Kidney tubule cell (primary cell): ENCODE measurements at regions not wholly inside any gene's neighbourhood (a gene's known extent, or its start where the extent isn't known, plus 50 kb on each side); places are given as distances from the start of the nearest gene placed in this dataset.
"Not testable (repeated sequence)": the region's sequence is repeated elsewhere in the genome, so short reads cannot be mapped to it uniquely, and the experiment has no call there.

Experiments used
- DNase-seq: peaks from one replicate; pipeline ENCODE4 v3.0.0-alpha.2; 2018; ENCODE audit warnings: low spot score

DNA sequence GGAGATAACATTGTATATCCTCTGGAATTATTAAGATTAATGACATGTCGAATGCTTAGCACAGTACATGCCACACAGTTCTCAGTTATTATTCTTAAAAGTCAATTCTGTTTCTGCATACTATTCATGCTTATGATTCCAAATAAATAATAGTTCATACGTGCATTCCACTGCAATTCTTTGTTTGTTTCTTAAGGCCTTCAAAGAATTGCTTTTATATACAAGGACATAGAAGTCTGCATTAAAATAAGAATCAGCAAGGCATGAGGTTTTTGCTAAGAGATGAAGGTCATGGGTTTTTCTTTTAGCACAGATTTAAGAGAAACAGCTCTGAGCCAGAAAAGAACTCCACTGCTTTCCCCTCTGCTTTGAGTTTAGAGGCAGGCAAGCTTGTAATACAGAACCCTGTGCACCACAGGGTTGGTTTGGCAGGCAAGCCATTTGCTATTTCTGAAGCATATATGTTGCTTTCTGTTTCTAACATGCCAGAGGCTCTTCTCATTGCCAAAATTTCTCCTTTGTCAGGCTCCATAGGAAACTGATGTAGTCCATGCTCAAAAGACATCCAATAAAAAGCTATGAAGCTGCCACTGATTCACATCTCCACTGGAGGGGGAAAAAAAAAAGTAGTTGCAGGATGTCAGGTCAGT is 420.6 kb upstream of the TYRP1 start:
- DNase-seq = no peak

DNA sequence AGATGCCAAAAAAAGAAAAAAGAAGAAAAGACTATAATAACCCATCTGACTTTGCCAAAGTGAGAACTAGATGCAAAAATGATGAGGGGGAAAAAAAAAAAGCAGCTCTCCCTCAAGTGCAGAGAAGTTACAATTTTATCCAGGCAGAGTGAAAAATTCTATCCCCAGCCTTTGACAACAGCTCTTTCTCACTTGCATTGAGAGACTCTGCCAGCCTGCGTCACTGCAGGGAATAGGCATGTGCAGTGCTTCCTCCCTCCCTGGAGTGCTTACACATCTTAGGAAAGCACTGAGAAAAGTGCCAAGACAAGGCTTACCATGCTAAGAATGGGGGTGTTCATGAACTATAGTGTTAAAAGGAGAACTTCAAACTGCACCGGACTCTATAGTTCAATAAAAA is 418.6 kb upstream of the TYRP1 start:
- DNase-seq = no peak

DNA sequence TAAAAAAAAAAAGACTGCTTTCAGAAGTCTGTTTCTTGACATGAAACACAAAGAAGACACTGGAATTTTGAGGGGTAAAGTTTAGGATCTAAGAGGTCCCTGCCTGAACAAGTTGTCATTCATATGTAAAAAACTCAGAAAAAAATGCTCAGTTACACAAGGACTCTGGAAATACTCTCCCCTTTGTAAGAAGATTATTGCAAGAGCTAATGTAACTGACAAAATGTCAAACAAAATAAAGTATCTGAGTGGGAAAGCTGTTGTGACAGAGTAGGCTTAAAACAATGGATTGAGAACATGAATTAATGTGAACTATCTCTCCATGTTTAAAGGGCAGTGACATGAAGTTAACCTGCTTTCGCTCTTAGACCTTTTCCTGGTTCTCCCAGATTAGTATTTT is 416.7 kb upstream of the TYRP1 start:
- no peak for DNase-seq

DNA sequence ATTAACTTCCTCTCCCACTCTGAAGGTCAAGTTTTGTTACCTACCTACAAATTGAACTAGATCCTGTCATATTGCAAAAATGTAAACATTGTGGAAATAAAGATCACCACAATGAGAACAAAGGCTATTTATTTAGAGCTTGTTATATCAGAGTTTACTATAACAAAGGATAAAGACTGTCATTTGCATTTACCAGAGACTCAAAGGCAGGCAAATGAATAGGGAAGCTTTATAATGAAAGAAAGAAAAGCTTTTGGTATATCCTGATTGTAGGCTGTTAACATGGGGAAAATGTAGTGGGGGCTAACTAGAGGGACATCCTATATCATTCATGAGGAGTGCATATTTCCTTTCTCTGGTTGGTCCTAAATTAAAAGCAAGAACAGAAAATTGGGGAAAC is 403.5 kb upstream of the TYRP1 start:
- DNase-seq = no peak

DNA sequence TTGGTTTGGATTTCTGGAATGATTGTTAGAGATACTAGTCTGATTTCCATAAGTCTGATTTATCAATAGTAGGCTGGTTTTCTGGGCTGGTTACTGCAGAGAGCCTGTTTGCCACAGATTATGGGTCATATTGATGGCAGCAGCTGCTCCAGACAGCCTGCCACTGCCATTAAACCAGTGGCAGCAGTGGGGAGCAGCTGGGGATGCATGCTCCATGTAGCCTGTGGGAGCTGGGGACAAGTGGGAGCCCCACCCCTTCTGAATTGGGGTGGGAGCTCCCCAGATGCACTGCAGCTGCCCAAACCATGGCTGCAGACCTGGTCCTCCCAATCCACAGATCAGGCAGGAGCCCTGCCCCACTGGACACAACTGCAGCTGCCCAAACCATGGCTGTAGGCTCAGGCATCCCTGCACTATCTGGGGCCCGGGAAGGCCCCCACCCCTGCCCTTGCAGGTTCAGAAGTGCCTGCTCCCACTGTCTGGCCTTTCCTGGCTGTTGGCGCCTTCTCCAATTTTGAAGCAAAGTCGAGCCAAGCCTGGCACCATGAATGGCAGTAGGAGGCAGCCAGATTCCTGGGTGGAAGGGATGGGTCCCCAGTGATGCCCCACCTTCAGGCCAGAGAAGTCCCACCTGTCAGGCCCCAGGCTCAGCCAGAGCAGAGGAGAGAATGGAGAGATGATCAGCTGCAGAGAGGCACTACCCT is 402.9 kb upstream of the TYRP1 start:
- no peak for DNase-seq

DNA sequence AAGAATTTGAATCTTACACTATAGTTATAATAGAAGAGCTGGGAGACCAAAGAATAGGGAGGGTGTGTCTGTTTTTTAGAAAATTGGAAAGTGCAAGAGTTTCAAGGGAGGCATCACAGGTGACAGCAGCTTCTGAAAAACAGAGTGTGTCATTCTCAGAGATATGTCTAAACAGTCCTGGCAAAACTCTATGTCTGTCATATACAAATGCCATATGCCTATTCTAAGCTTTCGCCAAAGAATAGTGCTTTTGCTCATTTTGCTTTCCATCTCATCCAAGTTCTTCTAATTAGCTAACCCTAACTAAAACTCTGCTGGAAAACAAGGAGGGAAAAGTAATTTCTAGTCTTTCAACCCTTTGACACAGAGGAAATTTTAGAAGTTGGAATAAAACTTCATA is 388.0 kb upstream of the TYRP1 start:
- DNase-seq = no peak

DNA sequence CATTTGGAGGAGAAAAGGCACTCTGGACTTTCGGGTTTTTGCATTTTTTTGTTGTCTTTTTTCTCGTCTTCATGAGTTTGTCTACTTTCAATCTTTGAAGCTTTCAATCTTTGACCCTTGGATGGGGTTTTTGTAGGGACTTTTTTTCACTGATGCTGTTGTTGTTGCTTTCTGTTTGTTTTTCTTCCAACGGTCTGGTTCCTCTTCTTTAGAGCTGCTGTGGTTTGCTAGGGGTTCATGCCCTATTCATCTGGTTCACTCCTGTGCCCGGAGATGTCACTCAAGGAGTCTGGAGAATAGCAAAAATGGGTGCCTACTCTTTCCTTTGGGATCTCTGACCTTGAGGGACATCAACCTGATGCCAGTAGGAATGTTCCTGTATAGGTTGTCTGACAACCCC is 378.6 kb upstream of the TYRP1 start:
- no peak for DNase-seq

DNA sequence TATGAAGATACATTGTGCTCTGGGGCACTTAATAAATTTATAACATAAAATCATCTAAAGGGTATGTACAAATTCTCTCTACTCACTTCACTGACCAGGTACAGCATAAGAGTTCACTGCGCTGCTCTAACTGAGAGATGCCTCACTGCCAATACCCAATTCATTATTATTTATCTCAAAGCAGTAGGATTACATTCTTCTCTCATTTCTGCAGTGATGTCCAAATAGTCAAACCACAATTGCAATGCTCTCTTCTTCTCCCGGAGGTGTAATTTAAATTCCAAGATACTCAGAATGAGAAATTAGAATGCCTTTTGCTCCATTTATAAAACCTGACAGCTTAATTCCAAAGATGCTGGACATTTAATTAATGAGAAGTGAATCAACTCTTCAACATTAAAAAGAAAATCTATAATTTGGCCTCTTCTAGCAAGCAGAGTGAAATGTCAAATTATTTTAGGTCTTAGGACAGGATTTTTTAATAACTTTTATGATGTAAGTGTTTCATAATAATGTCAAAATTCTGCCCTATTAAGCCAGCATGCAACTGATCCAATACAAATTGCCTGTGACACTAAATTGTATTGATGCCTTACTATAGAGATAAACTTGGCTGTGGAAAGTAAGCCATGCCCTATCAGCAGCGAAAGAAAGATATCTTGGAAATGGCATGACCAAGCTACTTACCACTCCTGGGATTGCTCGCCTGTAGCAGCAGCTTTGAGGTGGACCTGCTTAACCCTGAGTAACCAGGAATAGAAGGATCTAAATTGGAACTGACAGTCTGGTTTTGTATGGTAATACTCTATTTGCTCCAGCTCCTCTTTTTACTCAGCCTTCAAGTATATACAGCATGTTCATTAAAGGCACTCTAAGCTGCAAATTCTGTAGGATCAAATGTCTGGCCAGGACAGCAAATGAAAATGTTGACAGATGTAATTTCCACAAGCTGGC is 374.2 kb upstream of the TYRP1 start:
- DNase-seq = no peak

DNA sequence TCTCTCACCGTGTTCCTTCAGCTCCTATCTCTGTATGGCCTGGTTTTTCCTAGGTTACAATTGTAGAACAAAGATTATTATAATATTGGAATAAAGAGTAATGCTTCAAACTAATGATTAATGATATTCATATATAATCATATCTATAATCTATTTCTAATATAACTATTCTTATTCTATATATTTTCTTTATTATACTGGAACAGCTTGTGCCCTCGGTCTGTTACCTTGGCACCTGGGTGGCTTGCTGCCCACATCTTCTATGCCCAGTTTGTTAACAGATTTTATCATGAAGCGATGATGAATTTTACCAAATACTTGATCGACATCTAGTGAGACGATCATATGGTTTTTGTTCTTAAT is 363.6 kb upstream of the TYRP1 start:
- no peak for DNase-seq

DNA sequence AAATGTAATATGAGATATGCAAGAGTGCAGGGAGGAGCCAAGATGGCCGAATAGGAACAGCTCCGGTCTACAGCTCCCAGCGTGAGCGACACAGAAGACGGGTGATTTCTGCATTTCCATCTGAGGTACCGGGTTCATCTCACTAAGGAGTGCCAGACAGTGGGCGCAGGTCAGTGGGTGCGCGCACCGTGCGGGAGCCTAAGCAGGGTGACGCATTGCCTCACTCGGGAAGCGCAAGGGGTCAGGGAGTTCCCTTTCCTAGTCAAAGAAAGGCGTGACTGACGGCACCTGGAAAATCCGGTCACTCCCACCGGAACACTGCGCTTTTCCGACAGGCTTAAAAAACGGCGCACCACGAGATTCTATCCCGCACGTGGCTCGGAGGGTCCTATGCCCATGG is 359.2 kb upstream of the TYRP1 start:
- DNase-seq = not testable (repeated sequence)

DNA sequence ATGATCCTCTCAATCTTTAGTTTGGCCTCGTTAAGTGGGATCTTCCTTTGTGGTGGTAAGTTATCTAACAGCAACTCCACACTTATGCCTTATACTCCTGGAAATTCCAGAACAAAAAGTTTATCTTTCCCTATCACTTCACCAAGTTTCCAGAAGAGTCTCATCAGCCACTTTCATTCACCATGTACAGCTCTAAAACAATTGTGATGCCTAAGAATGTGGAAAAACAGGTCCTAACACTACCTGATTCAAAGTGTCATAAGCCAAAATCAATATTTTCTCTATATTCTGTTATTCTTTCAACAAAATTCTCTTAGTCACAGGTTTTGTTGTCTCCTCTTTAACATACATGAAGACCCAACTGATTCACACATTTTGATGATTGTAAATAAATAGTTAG is 342.4 kb upstream of the TYRP1 start:
- DNase-seq = no peak

DNA sequence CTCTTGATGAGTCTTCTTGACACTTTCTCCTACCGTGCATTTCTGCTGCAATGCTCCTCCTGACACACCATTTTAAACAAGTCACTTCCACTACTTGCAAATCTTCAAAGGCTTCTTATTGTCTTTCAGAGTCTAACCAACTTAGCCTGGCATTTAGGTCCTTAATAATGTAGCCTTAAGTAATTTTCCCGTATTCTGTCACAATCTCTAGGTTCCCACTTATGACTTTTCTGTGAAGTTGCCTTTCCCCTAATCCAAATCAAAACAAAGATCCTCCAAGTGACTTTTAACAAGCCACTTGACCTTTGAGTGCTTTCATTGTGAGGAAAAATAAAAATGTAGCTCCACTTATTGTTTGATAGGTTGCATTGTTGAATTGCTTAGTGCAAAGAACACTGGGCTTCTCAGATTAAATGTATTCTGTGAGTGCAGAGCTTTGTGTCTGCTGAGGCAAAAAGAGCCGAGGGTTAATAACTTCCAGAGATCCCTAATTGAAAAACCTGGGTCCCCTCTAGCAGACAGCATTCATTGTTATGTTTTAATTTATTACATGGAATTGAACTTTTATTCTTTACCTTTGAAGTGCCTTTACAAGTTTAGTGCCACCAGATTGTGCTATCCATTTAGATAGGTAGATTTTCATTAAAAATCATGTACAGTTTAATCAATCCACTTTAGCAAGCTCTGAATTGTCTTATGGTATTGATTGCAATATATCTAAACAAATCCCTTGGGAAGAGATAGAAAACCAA is 341.7 kb upstream of the TYRP1 start:
- no peak for DNase-seq

DNA sequence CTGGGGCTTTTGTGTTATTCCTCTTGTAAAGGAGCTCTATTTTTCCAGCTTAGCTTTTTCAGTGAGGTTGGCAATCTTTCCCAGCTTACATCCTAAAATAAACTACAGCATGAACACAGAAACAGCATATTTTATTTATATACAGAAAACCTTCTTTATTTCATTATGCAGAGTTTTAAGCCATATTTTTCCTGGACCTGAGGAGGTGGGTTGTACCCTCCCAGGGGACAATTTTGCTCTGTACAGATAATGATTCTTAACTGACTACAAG is 341.2 kb upstream of the TYRP1 start:
- DNase-seq = no peak

DNA sequence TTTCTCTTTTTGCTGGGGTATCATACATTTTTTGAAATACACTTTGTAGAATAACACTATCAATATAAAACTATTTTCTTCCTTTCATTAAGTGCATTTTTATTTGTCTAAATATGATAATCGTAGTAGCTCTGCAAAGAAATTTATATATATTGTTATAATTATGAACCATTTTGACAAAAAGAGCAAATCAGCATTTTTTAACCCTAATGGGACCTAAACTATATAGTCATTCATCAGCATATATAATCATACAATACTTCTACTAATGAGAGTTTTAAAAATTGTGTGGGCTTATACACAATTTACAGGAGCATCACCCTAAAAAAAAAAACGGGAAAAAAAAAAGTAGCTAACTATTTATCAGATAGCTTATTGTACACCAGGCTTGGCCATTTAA is 329.7 kb upstream of the TYRP1 start:
- no peak for DNase-seq

DNA sequence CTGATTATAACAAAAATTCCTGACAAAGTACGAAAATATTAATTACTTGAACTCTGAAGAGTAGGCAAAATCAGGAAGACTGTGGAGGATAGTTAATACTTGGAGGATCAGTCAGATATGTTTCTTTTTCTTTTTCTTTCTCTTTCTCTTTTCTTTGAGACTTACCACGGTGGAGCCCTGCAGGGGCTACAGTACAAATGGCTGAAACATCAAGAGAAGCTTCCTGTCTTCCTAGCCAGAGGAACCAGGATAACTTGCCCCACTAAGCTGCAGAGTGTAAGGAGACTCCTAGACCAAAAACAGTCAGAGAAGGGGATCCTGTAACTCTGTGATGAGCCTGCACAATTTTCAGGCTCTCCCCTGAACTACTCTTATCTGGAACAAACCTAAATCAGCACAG is 324.6 kb upstream of the TYRP1 start:
- no peak for DNase-seq

DNA sequence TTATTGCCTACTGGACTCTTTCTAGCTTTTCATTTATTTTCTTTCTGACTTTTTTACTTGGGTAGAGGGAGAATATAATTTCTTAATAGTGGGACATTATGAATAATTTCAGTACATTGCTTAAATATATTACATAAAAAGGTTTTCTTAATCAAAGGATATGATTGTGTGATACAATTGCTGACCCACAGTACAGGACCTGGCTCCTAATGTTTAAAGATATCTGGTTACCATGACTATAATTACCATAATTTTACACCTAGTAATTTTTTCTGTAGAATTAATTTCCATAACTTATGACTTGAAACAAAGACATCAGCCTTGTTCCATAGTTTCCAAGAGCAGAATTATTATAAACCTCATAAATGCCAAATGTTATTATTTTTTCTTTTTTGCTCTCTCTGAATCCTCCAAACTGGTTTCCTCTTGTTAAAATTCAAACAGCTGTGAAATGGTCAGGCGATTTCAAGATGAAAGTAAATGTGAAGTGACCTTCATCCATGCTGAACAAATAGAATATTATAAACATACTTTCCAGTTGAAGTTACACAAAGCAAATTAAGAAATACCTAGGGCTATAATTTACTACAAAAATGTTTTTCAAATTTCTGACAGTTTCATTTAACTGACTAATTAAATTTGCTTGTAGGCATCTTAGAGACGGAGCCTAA is 301.2 kb upstream of the TYRP1 start:
- DNase-seq = no peak

DNA sequence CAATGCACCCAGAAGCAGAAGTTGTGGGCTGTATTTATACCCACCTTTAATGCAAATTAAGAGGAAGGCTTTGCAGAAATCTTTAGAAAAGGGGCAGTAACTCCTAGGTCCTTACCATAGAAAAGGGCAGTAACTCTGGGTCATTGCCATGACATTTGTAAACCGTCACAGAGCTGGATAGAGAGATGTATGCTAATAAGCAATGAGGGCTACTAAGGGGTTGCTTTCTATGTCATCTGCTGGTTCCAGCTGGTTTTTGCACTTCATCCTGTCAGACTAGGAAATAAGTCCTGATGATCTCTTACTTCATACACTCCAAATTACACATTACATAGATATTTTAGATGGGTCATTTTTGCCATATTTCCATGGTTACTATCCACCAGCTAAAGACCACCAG is 299.1 kb upstream of the TYRP1 start:
- DNase-seq = no peak

DNA sequence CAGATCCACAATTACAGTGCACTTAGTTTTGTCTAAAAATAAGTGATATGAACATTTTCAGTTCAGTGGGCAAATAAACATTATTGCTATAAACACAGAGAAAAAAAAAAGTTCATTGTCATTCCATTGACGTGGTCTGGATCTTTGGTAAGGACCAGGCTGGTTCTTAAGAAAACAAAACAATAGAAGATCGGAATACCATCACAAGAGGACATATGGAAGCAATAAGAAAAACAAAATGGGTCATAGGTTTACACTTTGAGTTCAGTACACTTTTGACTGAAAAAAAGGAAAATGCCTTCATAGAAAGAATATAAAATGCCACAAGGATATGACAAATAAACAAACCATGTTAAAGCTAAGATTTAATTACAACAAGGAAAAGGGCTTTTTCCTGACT is 289.5 kb upstream of the TYRP1 start:
- no peak for DNase-seq

DNA sequence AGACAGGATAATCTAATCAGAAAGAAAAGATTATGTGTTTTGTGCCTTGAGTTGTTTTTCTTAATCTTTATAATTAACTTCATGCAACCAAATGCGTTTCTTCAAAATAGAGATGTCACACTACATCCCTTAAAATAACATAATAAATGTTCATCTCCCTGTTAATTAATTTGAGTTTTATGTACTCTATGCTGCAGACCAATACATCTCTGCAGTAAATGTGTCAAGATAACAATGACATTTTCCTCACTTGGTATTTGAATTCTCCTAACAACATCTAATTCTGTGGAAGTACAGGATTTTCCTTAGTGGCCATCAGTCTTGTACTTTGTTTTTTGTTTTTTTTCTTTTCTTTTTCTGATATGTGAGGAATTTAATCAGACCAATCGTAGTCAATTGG is 279.2 kb upstream of the TYRP1 start:
- DNase-seq = no peak

DNA sequence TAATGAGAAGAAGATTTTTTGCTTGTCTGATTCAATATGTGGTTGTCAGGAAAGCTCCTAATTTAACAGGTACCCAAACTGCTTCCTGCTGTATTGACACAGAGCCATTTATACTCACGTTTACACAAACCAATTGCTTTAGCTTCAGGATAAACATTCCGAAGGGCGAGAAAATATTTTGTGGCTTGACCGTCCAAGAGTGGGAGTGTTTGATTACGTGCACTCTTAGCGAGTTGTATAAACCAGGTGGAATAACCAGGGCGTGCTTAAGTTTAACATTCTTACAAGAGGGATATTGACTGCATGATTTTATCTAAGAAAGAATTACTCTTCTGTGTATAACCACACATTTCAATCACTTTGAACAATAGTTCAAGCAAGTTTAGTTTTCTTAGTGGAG is 278.7 kb upstream of the TYRP1 start:
- DNase-seq = peak; percentile 1

DNA sequence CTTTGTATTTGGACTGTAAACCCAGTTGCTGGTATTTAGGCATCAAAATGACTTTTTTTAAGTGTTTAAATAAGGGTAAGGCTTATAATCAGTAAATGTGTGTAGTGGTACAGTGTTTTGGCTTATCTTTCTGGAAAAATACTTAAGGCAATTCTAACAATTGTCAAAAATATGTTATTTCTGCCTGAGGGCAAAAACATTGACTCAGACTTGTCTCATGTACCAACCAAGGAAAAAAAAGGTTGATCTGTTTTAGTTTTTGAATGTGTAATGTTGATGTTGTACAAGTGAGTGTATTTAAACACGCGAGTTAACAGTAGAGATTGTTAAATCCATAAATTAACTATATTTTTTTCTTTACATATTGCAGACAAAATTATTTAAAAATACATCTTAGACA is 277.8 kb upstream of the TYRP1 start:
- no peak for DNase-seq

DNA sequence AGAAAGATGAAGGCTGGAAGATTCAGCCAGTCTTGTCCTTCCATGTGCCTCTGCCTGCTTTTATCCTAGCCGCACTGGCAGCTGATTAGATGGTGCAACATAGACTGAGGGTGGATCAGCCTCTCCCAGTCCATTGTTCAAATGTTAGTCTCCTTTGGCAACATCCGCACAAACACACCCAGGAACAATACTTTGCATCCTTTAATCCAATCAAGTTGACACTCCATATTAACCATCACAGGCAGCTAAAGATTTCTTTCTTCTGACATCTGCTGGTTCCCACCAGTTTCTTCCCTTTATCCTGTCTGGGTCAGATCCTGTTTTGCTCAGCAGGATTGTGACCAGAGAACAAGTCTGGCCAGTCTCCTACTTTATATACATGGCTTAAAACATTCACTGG is 276.5 kb upstream of the TYRP1 start:
- DNase-seq = no peak
